Type B pancreatic cell (in vitro differentiated cells): ENCODE measurements at regions not wholly inside any gene's neighbourhood (a gene's known extent, or its start where the extent isn't known, plus 50 kb on each side); places are given as distances from the start of the nearest gene placed in this dataset.
A peak's percentile ranks its signal among the peaks of the same experiment; 100 is the strongest.

Source experiments
- DNase-seq: peaks from one replicate; pipeline ENCODE4 v3.0.0; 2021; ENCODE audit warnings: mixed read lengths; ENCODE audit not compliant: unreplicated experiment; ENCODE audit errors: extremely low spot score
- H3K27ac Mint-ChIP-seq: 2 replicates; pipeline ENCODE4 v1.8.0; 2021; ENCODE audit warnings: mild to moderate bottlenecking, mixed read lengths
- H3K27me3 Mint-ChIP-seq: 2 replicates; pipeline ENCODE4 v1.8.0; 2021; ENCODE audit warnings: mixed read lengths
- H3K36me3 Mint-ChIP-seq: 2 replicates; pipeline ENCODE4 v1.8.0; 2021; ENCODE audit warnings: mixed read lengths
- H3K4me1 Mint-ChIP-seq: one replicate; pipeline ENCODE4 v1.8.0; 2021; ENCODE audit warnings: mixed read lengths; ENCODE audit not compliant: unreplicated experiment
- H3K4me3 Mint-ChIP-seq: 2 replicates; pipeline ENCODE4 v1.8.0; 2021; ENCODE audit warnings: mild to moderate bottlenecking, mixed read lengths
- H3K9me3 Mint-ChIP-seq: 2 replicates; pipeline ENCODE4 v1.8.0; 2021; ENCODE audit warnings: mixed read lengths
- TF ChIP-seq, protein P1 (sequence below): fragments of 200-600 bp; sonication (generic); conservative IDR thresholded peaks from 2 replicates; pipeline ENCODE4 v1.5.0; 2021; ENCODE audit warnings: antibody characterized with exemption, mild to moderate bottlenecking

- Mint-ChIP-seq H3K27me3 (no peaks in the 10 kb centered on the region), H3K27ac (no peak overlapping the region), H3K9me3 (no peaks in the 10 kb centered on the region), H3K4me3 (no peak overlapping the region), H3K36me3 (no peaks in the 10 kb centered on the region), H3K4me1 (no peaks in the 10 kb centered on the region)
- TF ChIP-seq, protein P1, sequence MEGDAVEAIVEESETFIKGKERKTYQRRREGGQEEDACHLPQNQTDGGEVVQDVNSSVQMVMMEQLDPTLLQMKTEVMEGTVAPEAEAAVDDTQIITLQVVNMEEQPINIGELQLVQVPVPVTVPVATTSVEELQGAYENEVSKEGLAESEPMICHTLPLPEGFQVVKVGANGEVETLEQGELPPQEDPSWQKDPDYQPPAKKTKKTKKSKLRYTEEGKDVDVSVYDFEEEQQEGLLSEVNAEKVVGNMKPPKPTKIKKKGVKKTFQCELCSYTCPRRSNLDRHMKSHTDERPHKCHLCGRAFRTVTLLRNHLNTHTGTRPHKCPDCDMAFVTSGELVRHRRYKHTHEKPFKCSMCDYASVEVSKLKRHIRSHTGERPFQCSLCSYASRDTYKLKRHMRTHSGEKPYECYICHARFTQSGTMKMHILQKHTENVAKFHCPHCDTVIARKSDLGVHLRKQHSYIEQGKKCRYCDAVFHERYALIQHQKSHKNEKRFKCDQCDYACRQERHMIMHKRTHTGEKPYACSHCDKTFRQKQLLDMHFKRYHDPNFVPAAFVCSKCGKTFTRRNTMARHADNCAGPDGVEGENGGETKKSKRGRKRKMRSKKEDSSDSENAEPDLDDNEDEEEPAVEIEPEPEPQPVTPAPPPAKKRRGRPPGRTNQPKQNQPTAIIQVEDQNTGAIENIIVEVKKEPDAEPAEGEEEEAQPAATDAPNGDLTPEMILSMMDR: no peak
- DNase-seq: no peak
These were observed 244.1 kb downstream of the CNTN3 start for GRCh38 chr3:74370342-74370741.

DNA sequence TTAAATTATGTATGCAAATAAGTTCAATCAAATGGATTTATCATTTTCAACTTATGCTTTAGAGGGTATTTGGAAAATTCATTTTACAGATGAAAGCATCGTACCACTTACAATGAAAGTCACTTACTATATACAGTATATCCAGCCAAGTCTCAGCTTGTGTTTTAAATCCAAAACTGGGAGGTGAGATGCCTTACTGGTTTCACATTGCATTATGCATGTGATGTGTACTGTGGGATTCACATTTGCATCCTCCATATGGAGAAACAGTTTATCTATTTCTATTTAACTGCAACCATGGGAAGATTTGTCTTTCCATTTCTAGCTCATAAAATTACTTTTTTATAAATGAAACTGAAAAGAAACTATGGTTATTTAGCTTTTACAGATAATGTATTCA lies 248.1 kb downstream of the CNTN3 start:
- H3K9me3 Mint-ChIP-seq: no peaks in the 10 kb centered on the region
- H3K36me3 Mint-ChIP-seq: no peaks in the 10 kb centered on the region
- TF ChIP-seq, protein P1: no peak
- DNase-seq: no peak
- no peak overlapping the region for H3K27ac Mint-ChIP-seq
- H3K4me1 Mint-ChIP-seq: no peaks in the 10 kb centered on the region
- no peaks in the 10 kb centered on the region for H3K27me3 Mint-ChIP-seq
- no peak overlapping the region for H3K4me3 Mint-ChIP-seq

- DNase-seq: no peak
- H3K36me3 Mint-ChIP-seq: no peaks in the 10 kb centered on the region
- H3K4me3 Mint-ChIP-seq: no peak overlapping the region
- TF ChIP-seq, protein P1: no peak
- H3K9me3 Mint-ChIP-seq: no peaks in the 10 kb centered on the region
- H3K4me1 Mint-ChIP-seq: peaks cover 9% of the 10 kb centered on the region
- no peak overlapping the region for H3K27ac Mint-ChIP-seq
- no peaks in the 10 kb centered on the region for H3K27me3 Mint-ChIP-seq
These were observed 251.1 kb downstream of the CNTN3 start for GRCh38 chr3:74363346-74363745.

GRCh38 chr3:74360406-74360805 lies 254.1 kb downstream of the CNTN3 start:
- no peak overlapping the region for H3K27ac Mint-ChIP-seq
- DNase-seq: no peak
- no peaks in the 10 kb centered on the region for H3K36me3 Mint-ChIP-seq
- TF ChIP-seq, protein P1: no peak
- H3K4me3 Mint-ChIP-seq: no peak overlapping the region
- H3K4me1 Mint-ChIP-seq: peaks cover 9% of the 10 kb centered on the region
- no peaks in the 10 kb centered on the region for H3K9me3 Mint-ChIP-seq
- no peaks in the 10 kb centered on the region for H3K27me3 Mint-ChIP-seq

- H3K4me3 Mint-ChIP-seq: no peak overlapping the region
- peaks cover 9% of the 10 kb centered on the region for H3K4me1 Mint-ChIP-seq
- H3K27me3 Mint-ChIP-seq: no peaks in the 10 kb centered on the region
- no peaks in the 10 kb centered on the region for H3K9me3 Mint-ChIP-seq
- DNase-seq: no peak
- H3K27ac Mint-ChIP-seq: no peak overlapping the region
- no peaks in the 10 kb centered on the region for H3K36me3 Mint-ChIP-seq
- TF ChIP-seq, protein P1: no peak
These were observed 256.6 kb downstream of the CNTN3 start for GRCh38 chr3:74357881-74358280.

DNA sequence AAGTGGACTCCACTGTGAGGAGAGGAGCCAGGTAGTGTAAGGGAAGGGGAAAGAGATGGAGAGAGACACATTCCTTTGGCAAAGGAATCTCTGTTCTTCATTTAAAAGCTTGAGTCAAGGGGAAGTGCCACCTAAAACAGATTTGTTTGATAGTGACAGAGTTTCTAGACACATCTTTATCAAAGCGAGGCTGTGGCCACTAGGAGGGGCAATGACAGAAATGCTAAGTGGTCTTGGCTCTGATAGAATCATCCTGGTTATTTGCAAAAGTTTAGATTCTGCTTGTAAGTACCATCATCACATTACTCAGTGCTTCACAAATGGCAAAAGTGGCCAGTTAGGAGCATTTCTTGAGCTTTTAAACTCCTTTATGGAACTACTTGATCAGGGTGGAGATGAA lies 261.4 kb downstream of the CNTN3 start:
- H3K36me3 Mint-ChIP-seq: no peaks in the 10 kb centered on the region
- H3K9me3 Mint-ChIP-seq: no peaks in the 10 kb centered on the region
- no peaks in the 10 kb centered on the region for H3K4me1 Mint-ChIP-seq
- no peak for DNase-seq
- TF ChIP-seq, protein P1: peak; percentile 48
- H3K27me3 Mint-ChIP-seq: no peaks in the 10 kb centered on the region
- no peak overlapping the region for H3K4me3 Mint-ChIP-seq
- no peak overlapping the region for H3K27ac Mint-ChIP-seq
